22Rv1 (cell line): ENCODE measurements at regions not wholly inside any gene's neighbourhood (a gene's known extent, or its start where the extent isn't known, plus 50 kb on each side); places are given as distances from the start of the nearest gene placed in this dataset.
A peak's percentile ranks its signal among the peaks of the same experiment; 100 is the strongest.
"Not testable (repeated sequence)": the region's sequence is repeated elsewhere in the genome, so short reads cannot be mapped to it uniquely, and the experiment has no call there.

ENCODE experiments used
- H3K27ac ChIP-seq: fragments of 450-650 bp; 2 replicates; pipeline ENCODE4 v1.5.1; 2017
- CTCF ChIP-seq: fragments of 450-650 bp; IDR thresholded peaks from 2 replicates; pipeline ENCODE4 v1.5.1; 2017; ENCODE audit warnings: mild to moderate bottlenecking
- ZFX ChIP-seq: fragments of 450-650 bp; IDR thresholded peaks from 2 replicates; pipeline ENCODE4 v1.6.1; 2017; ENCODE audit warnings: antibody characterized with exemption, borderline replicate concordance

DNA sequence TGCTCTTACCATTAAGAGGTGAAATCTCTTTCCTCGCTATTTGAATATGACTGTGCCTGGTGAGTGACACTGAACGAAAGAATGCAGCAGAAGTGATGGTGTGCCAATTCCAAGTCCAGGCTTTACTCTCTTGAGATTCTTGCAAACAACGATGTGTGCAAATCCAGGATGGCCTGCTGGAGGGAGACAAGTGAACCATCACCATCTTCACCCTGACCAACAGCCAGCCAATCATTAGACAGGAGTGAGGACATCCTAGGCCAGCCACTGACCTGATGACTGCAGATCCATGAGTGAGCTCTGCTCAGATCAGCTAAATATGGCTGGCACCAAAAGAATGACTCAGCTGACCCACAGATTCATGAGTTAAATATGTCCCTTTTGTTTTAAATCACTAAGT, 878.0 kb downstream of the PDCD6IP start:
- no peak for TF ChIP-seq ZFX
- no peak for TF ChIP-seq CTCF
- no peak overlapping the region for H3K27ac ChIP-seq

- TF ChIP-seq CTCF (no peak), ZFX (no peak)
- H3K27ac ChIP-seq, result no peak overlapping the region
These were observed 880.1 kb downstream of the PDCD6IP start for GRCh38 chr3:34678575-34678974.

- H3K27ac ChIP-seq, result not testable (repeated sequence)
These were observed 880.6 kb downstream of the PDCD6IP start for GRCh38 chr3:34679055-34679454.

DNA sequence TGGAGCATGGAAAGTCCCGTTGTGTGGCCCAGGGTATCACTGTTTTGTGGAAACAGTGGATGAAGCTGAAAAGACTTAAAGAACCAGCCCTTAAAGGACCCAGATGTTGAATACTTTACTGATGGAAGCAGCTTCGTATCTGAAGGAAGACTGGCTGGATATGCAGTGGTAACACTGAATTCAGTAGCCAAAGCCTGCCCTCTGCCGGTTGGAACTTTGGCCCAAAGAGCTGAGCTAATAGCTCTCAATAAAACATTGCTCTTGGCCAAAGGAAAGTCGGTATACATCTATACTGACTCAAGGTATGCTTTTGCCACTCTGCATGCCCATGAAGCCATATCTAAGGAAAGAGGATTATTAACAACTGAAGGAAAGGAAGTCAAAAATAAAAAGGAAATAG, 885.4 kb downstream of the PDCD6IP start:
- no peak overlapping the region for H3K27ac ChIP-seq
- TF ChIP-seq CTCF (peak; percentile 77), ZFX (no peak)

GRCh38 chr3:34686541-34686940, 888.1 kb downstream of the PDCD6IP start:
- H3K27ac ChIP-seq, result no peak overlapping the region
- TF ChIP-seq ZFX, result no peak
- TF ChIP-seq CTCF, result no peak

GRCh38 chr3:34687671-34688070, 889.2 kb downstream of the PDCD6IP start:
- no peak for TF ChIP-seq CTCF
- H3K27ac ChIP-seq, result no peak overlapping the region

DNA sequence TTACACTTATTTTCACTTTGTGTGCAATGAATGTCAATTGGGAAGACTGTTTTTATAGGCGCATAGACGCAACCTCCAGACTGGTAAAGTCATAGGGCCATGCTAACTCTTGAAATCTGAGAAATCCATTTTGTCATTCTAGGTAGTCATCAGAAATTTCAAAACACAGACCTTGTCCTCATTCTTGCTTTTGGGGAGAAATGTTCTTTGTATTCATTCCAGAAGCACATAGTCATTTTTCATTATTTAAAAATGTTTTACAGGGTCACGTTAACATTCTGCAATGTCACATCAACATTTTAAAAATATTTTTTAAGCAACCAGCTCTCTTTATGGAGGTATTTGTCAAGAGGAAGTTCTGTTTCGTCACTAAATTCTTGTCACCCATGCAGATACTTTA, 898.4 kb downstream of the PDCD6IP start:
- TF ChIP-seq CTCF (no peak), ZFX (no peak)
- H3K27ac ChIP-seq, result no peak overlapping the region

GRCh38 chr3:34703053-34703452, 904.6 kb downstream of the PDCD6IP start:
- no peak overlapping the region for H3K27ac ChIP-seq
- TF ChIP-seq CTCF, result no peak
- no peak for TF ChIP-seq ZFX
